A673 (cell line): ENCODE measurements at regions not wholly inside any gene's neighbourhood (a gene's known extent, or its start where the extent isn't known, plus 50 kb on each side); places are given as distances from the start of the nearest gene placed in this dataset.

ENCODE experiments used
- BruUV-seq: library from RNA; stranded (reverse); fragments of 400-500 nt; replicated peaks from 2 replicates; lab custom pipeline; 2021; lab: Mats Ljungman, UMichigan
- CTCF ChIA-PET: fragments of 300-600 bp; sonication (Branson Sonifier 250); formaldehyde crosslinking; loops from one replicate; lab custom pipeline; 2022; ENCODE audit warnings: antibody characterized with exemption; lab: Charles Lee
- POLR2A ChIA-PET: fragments of 300-600 bp; sonication (Branson Sonifier 250); formaldehyde crosslinking; loops from one replicate; lab custom pipeline; 2022; ENCODE audit warnings: antibody characterized with exemption; ENCODE audit not compliant: low non-redundant PET; lab: Charles Lee
- DNase-seq: peaks from one replicate; pipeline ENCODE4 v3.0.0-alpha.2; 2015; ENCODE audit warnings: low spot score
- H3K27ac ChIP-seq: fragments of 200-600 bp; sonication (generic); 2 replicates; pipeline ENCODE4 v1.5.1; 2016; ENCODE audit warnings: mixed run types, low read depth, mild to moderate bottlenecking, mixed read lengths, antibody characterized with exemption, low read length; ENCODE audit not compliant: poor library complexity, severe bottlenecking
- H3K27me3 ChIP-seq: fragments of 200-600 bp; sonication (generic); replicated peaks from 2 replicates; pipeline ENCODE4 v1.6.1; 2017; ENCODE audit warnings: mixed run types, low read depth, mild to moderate bottlenecking, mixed read lengths, antibody characterized with exemption, low read length; ENCODE audit not compliant: insufficient read depth, poor library complexity
- H3K36me3 ChIP-seq: fragments of 200-600 bp; sonication (generic); 2 replicates; pipeline ENCODE4 v1.6.1; 2016; ENCODE audit warnings: mixed run types, mild to moderate bottlenecking, mixed read lengths, antibody characterized with exemption, low read length; ENCODE audit not compliant: insufficient read depth, poor library complexity, severe bottlenecking
- H3K4me1 ChIP-seq: fragments of 200-600 bp; sonication (generic); 2 replicates; pipeline ENCODE4 v1.6.1; 2017; ENCODE audit warnings: mixed run types, mild to moderate bottlenecking, mixed read lengths, antibody characterized with exemption, low read length; ENCODE audit not compliant: insufficient read depth, poor library complexity, severe bottlenecking
- H3K4me3 ChIP-seq: fragments of 200-600 bp; sonication (generic); 2 replicates; pipeline ENCODE4 v1.5.1; 2016; ENCODE audit warnings: low read depth, mixed run types, mild to moderate bottlenecking, mixed read lengths, low read length; ENCODE audit not compliant: poor library complexity, severe bottlenecking
- H3K9me3 ChIP-seq: fragments of 200-600 bp; sonication (generic); 2 replicates; pipeline ENCODE4 v1.6.1; 2016; ENCODE audit warnings: mixed run types, low read depth, mild to moderate bottlenecking, mixed read lengths, antibody characterized with exemption, low read length; ENCODE audit not compliant: poor library complexity, severe bottlenecking
- CTCF ChIP-seq: fragments of 300-800, 200-600 bp; sonication (generic); conservative IDR thresholded peaks from 2 replicates; pipeline ENCODE4 v1.5.1; 2017; ENCODE audit warnings: low read depth, mild to moderate bottlenecking, antibody characterized with exemption, low read length, moderate library complexity, mixed read lengths
- EZH2 ChIP-seq: fragments of 200-600 bp; sonication (generic); IDR thresholded peaks from 2 replicates; pipeline ENCODE4 v1.6.1; 2017; ENCODE audit warnings: borderline replicate concordance, low read depth, mild to moderate bottlenecking, mixed read lengths, antibody characterized with exemption, low read length; ENCODE audit not compliant: poor library complexity, severe bottlenecking
- intact Hi-C: fragments of 100-400 bp; cut with micrococcal nuclease; formaldehyde crosslinking; loops from one replicate; pipeline ENCODE4 v1.10.0; 2022; ENCODE audit not compliant: unreplicated experiment

GRCh38 chr2:149692961-149693396 is 105.4 kb upstream of the MMADHC start:
- no peaks in the 10 kb centered on the region for H3K9me3 ChIP-seq
- H3K4me1 ChIP-seq, result no peaks in the 10 kb centered on the region
- no peaks in the 10 kb centered on the region for H3K27me3 ChIP-seq
- BruUV-seq, result no TSS peak
- ChIA-PET CTCF (no interaction called here), POLR2A (no interaction called here)
- H3K4me3 ChIP-seq, result no peak overlapping the region
- H3K36me3 ChIP-seq, result no peaks in the 10 kb centered on the region
- no peak overlapping the region for H3K27ac ChIP-seq
- DNase-seq, result no peak
- TF ChIP-seq CTCF (no peak), EZH2 (no peak)
- intact Hi-C loops, result no loop called here

- Histone ChIP-seq H3K27me3 (no peaks in the 10 kb centered on the region), H3K36me3 (no peaks in the 10 kb centered on the region), H3K4me3 (no peak overlapping the region), H3K9me3 (no peaks in the 10 kb centered on the region), H3K27ac (no peak overlapping the region), H3K4me1 (no peaks in the 10 kb centered on the region)
- no peak for DNase-seq
- no peak for TF ChIP-seq EZH2
- no peak for TF ChIP-seq CTCF
- BruUV-seq, result no TSS peak
- POLR2A ChIA-PET, result no interaction called here
- CTCF ChIA-PET, result no interaction called here
- intact Hi-C loops, result no loop called here
Measured at GRCh38 chr2:149690825-149691224, 103.2 kb upstream of the MMADHC start.

GRCh38 chr2:149687052-149687427 is 99.5 kb upstream of the MMADHC start:
- no peak overlapping the region for H3K27ac ChIP-seq

More at GRCh38 chr2:149687052-149687427, 99.5 kb upstream of the MMADHC start:
- POLR2A ChIA-PET, result interaction anchor here (0.6 kb wide), 1 partner anchor 1651 kb away, joined by 4 read pairs; no protein-coding TSS in a partner anchor
- intact Hi-C loops, result no loop called here
- DNase-seq, result no peak
- no peaks in the 10 kb centered on the region for H3K36me3 ChIP-seq
- CTCF ChIA-PET, result no interaction called here
- H3K9me3 ChIP-seq, result no peaks in the 10 kb centered on the region
- H3K4me3 ChIP-seq, result no peak overlapping the region
- TF ChIP-seq EZH2 (no peak), CTCF (no peak)
- no TSS peak for BruUV-seq
- no peaks in the 10 kb centered on the region for H3K4me1 ChIP-seq
- no peaks in the 10 kb centered on the region for H3K27me3 ChIP-seq
